ENCODE measurements at regions not wholly inside any gene's neighbourhood (a gene's known extent, or its start where the extent isn't known, plus 50 kb on each side); places are given as distances from the start of the nearest gene placed in this dataset.

DNA sequence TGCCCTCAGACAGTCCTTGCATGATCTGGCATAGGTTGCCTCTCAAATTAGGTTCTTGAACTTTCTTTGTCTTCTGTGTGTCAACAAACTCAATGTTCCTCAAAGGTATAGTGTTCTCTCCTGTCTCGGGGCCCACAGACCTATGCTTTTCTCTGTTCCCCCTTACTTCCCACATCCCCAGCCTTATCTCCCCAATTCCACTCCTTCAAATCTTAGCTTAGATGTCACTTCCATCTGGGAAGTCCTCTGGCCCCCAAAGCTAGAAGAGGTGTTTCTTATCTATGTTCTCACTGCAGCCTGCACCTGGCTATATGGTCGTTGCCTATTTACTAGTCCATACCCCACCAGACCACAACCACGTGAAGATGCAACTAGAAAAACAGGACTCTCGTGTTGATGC, 134.6 kb upstream of the MYCN start:
- TF ChIP-seq CTCF (IDR thresholded peaks at IDR 0.05): no peak
- TF ChIP-seq POLR2A (IDR thresholded peaks at IDR 0.05): no peak

All from right lobe of liver (tissue), 4 donors.